BJ (cell line): ENCODE measurements at regions not wholly inside any gene's neighbourhood (a gene's known extent, or its start where the extent isn't known, plus 50 kb on each side); places are given as distances from the start of the nearest gene placed in this dataset.
"Not testable (repeated sequence)": the region's sequence is repeated elsewhere in the genome, so short reads cannot be mapped to it uniquely, and the experiment has no call there.

Source experiments
- CTCF ChIA-PET: fragments of 350-600 bp; formaldehyde crosslinking; extraction: SDS; loops from one replicate; lab custom pipeline; 2021; ENCODE audit warnings: antibody characterized with exemption, inconsistent platforms; lab: Yijun Ruan, JAX
- POLR2A ChIA-PET: fragments of 300-600 bp; sonication (Branson Sonifier 250); formaldehyde crosslinking; extraction: SDS; loops from one replicate; lab custom pipeline; 2021; ENCODE audit warnings: antibody characterized with exemption; lab: Charles Lee
- DNase-seq: peaks from one replicate; pipeline ENCODE4 v3.0.0-alpha.2; 2011; ENCODE audit warnings: low read depth
- H3K27me3 ChIP-seq: 2 replicates; pipeline ENCODE4 v1.6.0; 2011; ENCODE audit warnings: low read length; ENCODE audit not compliant: control insufficient read depth, insufficient read depth
- H3K36me3 ChIP-seq: 2 replicates; pipeline ENCODE4 v1.5.1; 2011; ENCODE audit warnings: low read length; ENCODE audit not compliant: control insufficient read depth, insufficient read depth
- H3K4me3 ChIP-seq: 2 replicates; pipeline ENCODE4 v1.5.1; 2011; ENCODE audit warnings: low read depth, mild to moderate bottlenecking, control low read depth, low read length
- CTCF ChIP-seq: IDR thresholded peaks from 2 replicates; pipeline ENCODE4 v1.5.1; 2011; ENCODE audit warnings: low read depth, mild to moderate bottlenecking, control low read depth, inconsistent platforms, low read length, moderate library complexity; ENCODE audit not compliant: insufficient read depth

GRCh38 chr7:121500360-121501058 is 104.4 kb upstream of the FAM3C start:
- POLR2A ChIA-PET = no interaction called here
- H3K4me3 ChIP-seq = no peak overlapping the region
- no peaks in the 10 kb centered on the region for H3K27me3 ChIP-seq
- CTCF ChIA-PET = interaction anchor here (1.0 to 2.1 kb wide), 2 partner anchors 12 to 104 kb away, joined by 4 to 7 read pairs; partner anchors contain the start of gene FAM3C
- DNase-seq = no peak
- no peaks in the 10 kb centered on the region for H3K36me3 ChIP-seq
- TF ChIP-seq CTCF = no peak

GRCh38 chr7:121499624-121500023 is 103.5 kb upstream of the FAM3C start:
- Histone ChIP-seq H3K27me3 (no peaks in the 10 kb centered on the region), H3K36me3 (no peaks in the 10 kb centered on the region), H3K4me3 (no peak overlapping the region)
- no peak for DNase-seq
- no peak for TF ChIP-seq CTCF
- CTCF ChIA-PET = interaction anchor here (1.0 kb wide), 1 partner anchor 12 kb away, joined by 4 read pairs; no protein-coding TSS in a partner anchor
- POLR2A ChIA-PET = no interaction called here

GRCh38 chr7:121498816-121499215 is 102.7 kb upstream of the FAM3C start:
- ChIA-PET CTCF (no interaction called here), POLR2A (no interaction called here)
- no peak for TF ChIP-seq CTCF
- Histone ChIP-seq H3K4me3 (no peak overlapping the region), H3K27me3 (no peaks in the 10 kb centered on the region), H3K36me3 (no peaks in the 10 kb centered on the region)
- DNase-seq = no peak

GRCh38 chr7:121497545-121497944 is 101.4 kb upstream of the FAM3C start:
- H3K4me3 ChIP-seq, H3K27me3 ChIP-seq, H3K36me3 ChIP-seq, CTCF ChIA-PET, DNase-seq, POLR2A ChIA-PET: not testable (repeated sequence)

GRCh38 chr7:121494516-121494915 is 98.4 kb upstream of the FAM3C start:
- Histone ChIP-seq H3K27me3 (no peaks in the 10 kb centered on the region), H3K4me3 (no peak overlapping the region), H3K36me3 (no peaks in the 10 kb centered on the region)
- DNase-seq = no peak
- CTCF ChIA-PET = interaction anchor here (0.7 to 1.1 kb wide), 2 partner anchors 53 to 98 kb away, joined by 3 read pairs; no protein-coding TSS in a partner anchor
- no peak for TF ChIP-seq CTCF
- POLR2A ChIA-PET = no interaction called here

GRCh38 chr7:121493553-121493952 is 97.4 kb upstream of the FAM3C start:
- H3K27me3 ChIP-seq = no peaks in the 10 kb centered on the region
- ChIA-PET CTCF (no interaction called here), POLR2A (no interaction called here)

More at GRCh38 chr7:121493553-121493952, 97.4 kb upstream of the FAM3C start:
- Histone ChIP-seq H3K4me3 (no peak overlapping the region), H3K36me3 (no peaks in the 10 kb centered on the region)
- no peak for TF ChIP-seq CTCF
- DNase-seq = no peak
